Skin epidermis (tissue), 12 donors: ENCODE measurements at regions not wholly inside any gene's neighbourhood (a gene's known extent, or its start where the extent isn't known, plus 50 kb on each side); places are given as distances from the start of the nearest gene placed in this dataset.

Source experiments
- H3K27ac ChIP-seq, 21 experiments: fragments of 200-600 bp; sonication (generic) in 11 of 21; one replicate each; pipeline ENCODE4 v1.5.0; 2020; ENCODE audit warnings: mild to moderate bottlenecking in 3 of 21, inconsistent platforms in 2 of 21, moderate library complexity in 2 of 21
- H3K4me3 ChIP-seq, 7 experiments: fragments of 200-600 bp; sonication (generic) in 2 of 7; one replicate each; pipeline ENCODE4 v1.5.0; 2020; ENCODE audit warnings: inconsistent platforms in 2 of 7, mild to moderate bottlenecking in 2 of 7, moderate library complexity in 1 of 7

DNA sequence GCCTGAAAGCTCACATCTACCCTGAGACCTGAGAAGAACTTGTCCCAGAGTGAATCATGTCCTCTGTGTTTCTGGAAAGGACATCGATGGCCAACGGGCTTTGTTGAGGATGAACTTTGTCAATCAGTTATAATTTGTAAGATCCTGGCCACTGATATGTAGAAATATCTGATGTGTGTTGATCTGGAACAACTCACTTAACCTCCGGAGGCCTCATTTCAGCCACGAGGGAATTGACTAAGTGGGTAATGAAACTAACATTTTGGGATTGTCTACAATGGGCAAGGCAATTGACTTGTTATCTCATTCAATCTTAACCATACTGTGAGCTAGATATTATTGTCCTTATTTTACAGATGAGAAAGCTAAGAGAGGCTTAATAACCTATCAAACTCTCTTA is 468.1 kb upstream of the NRP1 start:
- no peak overlapping the region for H3K4me3 ChIP-seq
- no peak overlapping the region for H3K27ac ChIP-seq

GRCh38 chr10:33801705-33802104 is 467.2 kb upstream of the NRP1 start:
- no peak overlapping the region for H3K27ac ChIP-seq

GRCh38 chr10:33800986-33801385 is 466.5 kb upstream of the NRP1 start:
- Histone ChIP-seq H3K27ac (no peak overlapping the region), H3K4me3 (no peak overlapping the region)

More at GRCh38 chr10:33801705-33802104, 467.2 kb upstream of the NRP1 start:
- H3K4me3 ChIP-seq: no peak overlapping the region

DNA sequence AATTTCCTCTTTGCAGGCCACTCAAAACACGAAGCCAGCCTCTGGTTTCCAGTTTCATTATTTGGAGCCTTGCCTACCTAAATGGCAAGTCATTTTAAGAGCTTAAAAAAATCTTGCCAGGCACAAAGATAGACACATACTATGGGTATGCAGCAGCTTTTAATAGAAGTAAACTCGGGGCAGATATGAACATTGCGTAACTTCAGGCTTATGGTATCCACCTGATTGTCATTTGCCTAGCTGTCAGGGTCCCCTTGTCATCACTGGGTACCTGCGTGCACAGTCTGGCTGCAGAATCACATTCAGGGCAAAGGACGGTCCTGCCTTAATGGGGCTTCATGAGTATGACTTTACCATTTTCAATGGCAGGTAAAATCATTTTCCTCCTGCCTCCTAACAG is 466.1 kb upstream of the NRP1 start:
- H3K27ac ChIP-seq: no peak overlapping the region
- H3K4me3 ChIP-seq: no peak overlapping the region

- H3K4me3 ChIP-seq: no peak overlapping the region
- no peak overlapping the region for H3K27ac ChIP-seq
These were observed 465.5 kb upstream of the NRP1 start for GRCh38 chr10:33799944-33800323.

GRCh38 chr10:33799281-33799943 is 464.9 kb upstream of the NRP1 start:
- Histone ChIP-seq H3K27ac (no peak overlapping the region), H3K4me3 (no peak overlapping the region)

DNA sequence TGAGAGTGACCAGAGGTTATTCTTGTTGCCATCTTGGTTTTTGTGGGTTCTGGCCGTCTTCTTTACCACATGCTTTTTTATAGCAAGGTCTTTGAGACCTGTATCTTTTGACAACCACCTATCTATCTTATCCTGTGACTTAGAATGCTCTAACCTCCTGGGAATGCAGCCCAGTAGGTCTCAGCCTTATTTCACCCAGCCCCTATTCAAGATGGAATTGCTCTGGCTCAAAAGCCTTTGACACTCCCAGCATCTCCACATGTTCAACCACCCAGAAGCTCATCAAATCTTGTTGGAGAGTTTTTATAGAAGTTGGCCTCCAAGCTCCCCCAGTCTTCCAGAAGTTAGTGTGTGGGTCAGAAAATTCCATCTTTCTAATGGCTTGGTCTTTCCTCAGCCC is 464.3 kb upstream of the NRP1 start:
- Histone ChIP-seq H3K27ac (no peak overlapping the region), H3K4me3 (no peak overlapping the region)

GRCh38 chr10:33796680-33797079 is 462.2 kb upstream of the NRP1 start:
- Histone ChIP-seq H3K27ac (no peak overlapping the region), H3K4me3 (no peak overlapping the region)

- H3K4me3 ChIP-seq: no peak overlapping the region
These were observed 461.1 kb upstream of the NRP1 start for GRCh38 chr10:33795529-33795928.

GRCh38 chr10:33794460-33794859 is 460.0 kb upstream of the NRP1 start:
- Histone ChIP-seq H3K27ac (no peak overlapping the region), H3K4me3 (no peak overlapping the region)

More at GRCh38 chr10:33795529-33795928, 461.1 kb upstream of the NRP1 start:
- H3K27ac ChIP-seq: no peak overlapping the region

DNA sequence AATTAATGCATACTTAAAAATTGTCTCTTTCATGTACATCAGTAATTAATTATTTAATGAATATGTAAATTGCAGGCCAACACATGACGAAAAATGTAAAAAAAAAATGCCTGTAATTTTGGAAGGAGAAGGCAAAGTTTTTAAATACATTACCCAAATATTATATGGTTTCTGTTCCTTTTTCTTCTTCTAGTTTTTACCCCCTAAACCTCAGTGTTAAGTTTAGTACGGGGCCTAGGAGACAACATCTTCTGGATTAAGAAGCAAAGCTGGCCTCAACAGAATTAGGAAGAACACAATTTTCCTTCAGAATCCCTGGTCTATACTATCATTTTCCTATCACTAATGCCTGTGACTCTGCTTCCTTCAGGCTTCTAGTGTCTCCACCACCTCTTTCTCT is 459.3 kb upstream of the NRP1 start:
- H3K4me3 ChIP-seq: no peak overlapping the region

GRCh38 chr10:33791272-33791660 is 456.8 kb upstream of the NRP1 start:
- Histone ChIP-seq H3K27ac (no peak overlapping the region), H3K4me3 (no peak overlapping the region)

More for the DNA sequence above, 459.3 kb upstream of the NRP1 start:
- no peak overlapping the region for H3K27ac ChIP-seq

GRCh38 chr10:33790521-33791271 is 456.2 kb upstream of the NRP1 start:
- H3K4me3 ChIP-seq: no peak overlapping the region
- H3K27ac ChIP-seq: no peak overlapping the region

DNA sequence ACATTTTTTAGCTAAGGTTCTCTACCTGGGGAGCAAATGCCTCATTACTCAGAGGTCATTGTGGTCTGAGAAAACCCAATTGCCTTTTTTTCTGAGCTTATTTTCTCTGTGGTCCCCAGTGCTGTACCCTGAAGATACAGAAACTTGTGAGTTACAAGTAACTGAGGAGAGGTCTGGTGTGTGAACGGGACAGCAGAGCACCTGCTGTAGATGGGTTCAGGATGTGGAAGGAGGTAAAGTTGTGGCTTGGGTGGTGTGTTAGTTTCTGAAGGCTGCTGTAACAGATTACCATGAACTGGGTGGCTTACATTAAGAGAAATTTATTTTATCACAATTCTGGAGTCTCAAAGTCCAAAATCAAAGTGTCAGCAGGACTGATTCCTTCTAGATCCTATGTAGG is 449.1 kb upstream of the NRP1 start:
- H3K4me3 ChIP-seq: no peak overlapping the region
- no peak overlapping the region for H3K27ac ChIP-seq

DNA sequence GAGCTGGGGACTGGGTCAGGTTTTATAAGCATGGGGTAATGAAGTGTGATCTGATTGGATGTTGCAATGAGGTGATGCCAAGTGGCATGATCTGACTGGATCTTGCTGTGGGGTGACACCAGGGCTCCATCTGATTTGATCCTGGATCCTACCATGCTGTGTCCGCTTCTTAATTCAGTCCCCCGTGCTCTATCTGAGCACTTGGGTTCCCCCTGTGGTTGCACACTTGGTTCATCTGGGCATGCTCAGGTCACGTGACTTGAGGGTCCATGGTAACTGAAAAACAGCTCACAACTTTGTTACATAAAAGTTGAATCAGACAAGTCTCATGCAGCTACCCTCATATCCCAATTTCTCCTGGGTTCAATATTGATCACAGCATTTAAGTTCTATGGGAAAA is 448.6 kb upstream of the NRP1 start:
- Histone ChIP-seq H3K4me3 (no peak overlapping the region), H3K27ac (no peak overlapping the region)

- H3K4me3 ChIP-seq: no peak overlapping the region
- H3K27ac ChIP-seq: no peak overlapping the region
These were observed 447.3 kb upstream of the NRP1 start for GRCh38 chr10:33781606-33782395.

GRCh38 chr10:33780961-33781360 is 446.5 kb upstream of the NRP1 start:
- Histone ChIP-seq H3K4me3 (no peak overlapping the region), H3K27ac (no peak overlapping the region)

DNA sequence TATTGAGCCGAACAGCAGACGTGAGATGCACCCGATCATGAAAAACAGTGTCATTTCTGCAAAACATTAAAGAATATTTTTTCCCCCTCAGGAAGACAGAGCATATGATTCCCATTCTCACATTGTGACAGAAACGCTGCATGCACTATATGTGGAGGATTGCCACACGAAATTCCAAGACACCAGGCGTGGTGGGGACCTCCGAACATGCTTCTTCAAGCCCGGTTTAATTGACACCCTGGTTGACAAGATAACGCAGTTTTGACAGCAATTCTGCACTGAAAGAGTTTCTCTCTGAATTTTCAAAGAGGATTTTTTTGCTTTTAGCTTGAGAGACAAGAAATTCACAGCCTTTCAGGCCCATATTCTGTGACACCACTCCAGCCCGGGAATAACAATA is 442.8 kb upstream of the NRP1 start:
- no peak overlapping the region for H3K27ac ChIP-seq
- H3K4me3 ChIP-seq: no peak overlapping the region

GRCh38 chr10:33776419-33777070 is 442.1 kb upstream of the NRP1 start:
- Histone ChIP-seq H3K27ac (no peak overlapping the region), H3K4me3 (no peak overlapping the region)

- no peak overlapping the region for H3K27ac ChIP-seq
- no peak overlapping the region for H3K4me3 ChIP-seq
These were observed 440.4 kb upstream of the NRP1 start for GRCh38 chr10:33774857-33775256.
